Skeletal muscle satellite cell (primary cell): ENCODE measurements at regions not wholly inside any gene's neighbourhood (a gene's known extent, or its start where the extent isn't known, plus 50 kb on each side); places are given as distances from the start of the nearest gene placed in this dataset.

Experiments used
- H3K27me3 ChIP-seq: 2 replicates; pipeline ENCODE4 v1.7.0; 2013; ENCODE audit warnings: low read length; ENCODE audit not compliant: control insufficient read depth, insufficient read depth
- H3K36me3 ChIP-seq: 2 replicates; pipeline ENCODE4 v1.7.0; 2013; ENCODE audit warnings: mild to moderate bottlenecking, control low read depth, low read length; ENCODE audit not compliant: insufficient read depth
- H3K4me1 ChIP-seq: 2 replicates; pipeline ENCODE4 v1.7.0; 2013; ENCODE audit warnings: low read length; ENCODE audit not compliant: control insufficient read depth, insufficient read depth
- H3K4me2 ChIP-seq: 2 replicates; pipeline ENCODE4 v1.7.0; 2013; ENCODE audit warnings: mild to moderate bottlenecking, low read length
- H3K4me3 ChIP-seq: 2 replicates; pipeline ENCODE4 v1.7.0; 2013; ENCODE audit warnings: low read length
- H3K9ac ChIP-seq: 2 replicates; pipeline ENCODE4 v1.7.0; 2013; ENCODE audit warnings: mild to moderate bottlenecking, low read depth, low read length, moderate library complexity
- H3K9me3 ChIP-seq: replicated peaks from 2 replicates; pipeline ENCODE4 v1.7.0; 2013; ENCODE audit warnings: mild to moderate bottlenecking, control low read depth, low read length

DNA sequence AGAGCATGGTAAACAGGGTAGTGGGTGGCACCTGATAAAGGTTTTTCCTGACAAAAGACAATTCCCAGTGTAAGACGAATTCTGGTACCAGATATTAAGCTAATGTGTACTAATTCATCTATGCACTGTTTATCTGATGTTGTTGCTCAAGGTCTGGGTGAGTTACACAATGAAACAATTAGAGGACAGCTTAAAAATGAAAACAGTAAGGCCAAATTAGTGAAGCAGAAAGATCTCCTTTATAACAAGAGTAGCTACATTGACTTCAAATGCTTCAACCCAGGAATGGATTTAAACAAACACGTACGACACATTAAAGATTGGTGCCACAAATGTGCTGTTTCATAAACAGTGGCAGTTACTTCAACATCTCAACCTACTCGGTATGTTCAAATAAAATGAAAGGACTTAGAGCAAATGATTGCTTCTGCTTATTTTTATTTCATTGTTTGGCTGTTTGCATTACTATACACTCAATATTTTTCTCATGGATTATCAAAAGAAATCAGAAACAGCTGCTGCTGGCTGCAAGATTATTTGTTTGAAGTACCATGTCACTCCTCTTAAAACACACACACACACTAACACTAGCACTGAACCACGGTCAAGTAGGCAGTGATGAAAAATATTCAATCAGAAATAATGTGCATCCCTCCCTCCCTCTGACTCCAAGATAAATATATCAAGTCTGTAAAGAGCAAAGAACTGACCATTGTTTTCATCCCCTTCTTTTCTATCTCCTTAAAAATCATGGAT lies 94.4 kb upstream of the RND3 start:
- H3K4me1 ChIP-seq, result peaks cover 15% of the 10 kb centered on the region
- no peaks in the 10 kb centered on the region for H3K27me3 ChIP-seq
- H3K9ac ChIP-seq, result no peak overlapping the region
- H3K4me2 ChIP-seq, result no peak overlapping the region
- H3K4me3 ChIP-seq, result no peak overlapping the region
- H3K9me3 ChIP-seq, result peaks cover 7% of the 10 kb centered on the region
- no peaks in the 10 kb centered on the region for H3K36me3 ChIP-seq

- Histone ChIP-seq H3K4me2 (no peak overlapping the region), H3K36me3 (no peaks in the 10 kb centered on the region), H3K4me1 (no peaks in the 10 kb centered on the region), H3K27me3 (no peaks in the 10 kb centered on the region), H3K4me3 (no peak overlapping the region), H3K9ac (no peak overlapping the region), H3K9me3 (peaks cover 7% of the 10 kb centered on the region)
Measured at GRCh38 chr2:150578481-150578880, 91.0 kb upstream of the RND3 start.

GRCh38 chr2:150575861-150576260 lies 88.4 kb upstream of the RND3 start:
- Histone ChIP-seq H3K36me3 (no peaks in the 10 kb centered on the region), H3K4me2 (no peak overlapping the region), H3K9ac (no peak overlapping the region), H3K27me3 (no peaks in the 10 kb centered on the region), H3K9me3 (peaks cover 7% of the 10 kb centered on the region), H3K4me1 (peaks cover 6% of the 10 kb centered on the region), H3K4me3 (no peak overlapping the region)

- H3K9me3 ChIP-seq, result no peaks in the 10 kb centered on the region
- peaks cover 14% of the 10 kb centered on the region for H3K4me1 ChIP-seq
- no peak overlapping the region for H3K9ac ChIP-seq
- H3K36me3 ChIP-seq, result no peaks in the 10 kb centered on the region
- no peak overlapping the region for H3K4me3 ChIP-seq
- no peaks in the 10 kb centered on the region for H3K27me3 ChIP-seq
- no peak overlapping the region for H3K4me2 ChIP-seq
Measured at GRCh38 chr2:150572961-150573395, 85.5 kb upstream of the RND3 start.

GRCh38 chr2:150572194-150572766 lies 84.8 kb upstream of the RND3 start:
- Histone ChIP-seq H3K27me3 (no peaks in the 10 kb centered on the region), H3K36me3 (no peaks in the 10 kb centered on the region), H3K4me1 (peaks cover 18% of the 10 kb centered on the region), H3K4me3 (no peak overlapping the region), H3K9me3 (no peaks in the 10 kb centered on the region), H3K9ac (no peak overlapping the region), H3K4me2 (no peak overlapping the region)

DNA sequence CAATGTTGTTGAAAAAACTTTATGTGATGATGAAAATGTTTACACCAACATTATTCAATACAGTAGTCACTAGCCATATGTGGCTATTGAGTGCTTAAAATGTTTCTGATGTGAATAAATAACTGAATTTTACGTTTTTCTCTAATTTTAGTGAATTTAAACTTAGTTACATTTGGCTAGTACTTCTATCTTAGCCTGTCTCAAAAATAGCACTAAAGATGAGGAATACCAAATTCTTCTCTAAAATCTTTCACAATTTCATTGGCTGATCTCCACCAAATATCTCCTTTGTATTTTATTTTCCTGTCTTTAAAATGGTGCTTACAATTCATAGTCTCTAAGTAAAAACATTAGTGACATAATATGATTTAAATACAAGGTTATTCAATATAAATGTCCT lies 83.7 kb upstream of the RND3 start:
- H3K36me3 ChIP-seq, result no peaks in the 10 kb centered on the region
- H3K4me3 ChIP-seq, result no peak overlapping the region
- no peaks in the 10 kb centered on the region for H3K9me3 ChIP-seq
- H3K4me1 ChIP-seq, result peaks cover 18% of the 10 kb centered on the region
- peak overlapping the region; percentile 33 for H3K4me2 ChIP-seq
- H3K9ac ChIP-seq, result peak overlapping the region; percentile 56
- H3K27me3 ChIP-seq, result no peaks in the 10 kb centered on the region

DNA sequence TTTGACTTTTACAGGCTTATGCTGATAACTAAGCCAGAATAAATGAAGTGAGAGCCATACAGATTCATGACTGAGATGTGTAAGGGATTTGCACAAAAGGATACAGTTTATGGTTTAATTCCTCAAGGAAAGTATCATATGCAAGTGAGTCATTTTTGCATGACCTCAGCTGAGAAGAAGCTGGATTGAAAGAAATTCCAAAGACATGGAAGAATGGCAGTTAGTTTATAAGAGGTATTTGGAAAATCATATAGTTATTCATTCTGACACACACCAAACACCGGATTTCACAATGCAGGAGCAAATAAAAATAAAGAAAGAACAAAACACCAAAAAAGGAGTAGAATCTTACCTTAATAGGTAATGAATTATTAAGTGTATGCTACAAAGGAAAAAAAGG lies 83.2 kb upstream of the RND3 start:
- no peaks in the 10 kb centered on the region for H3K36me3 ChIP-seq
- peak overlapping the region; percentile 58 for H3K9ac ChIP-seq
- H3K4me2 ChIP-seq, result peak overlapping the region; percentile 33
- no peaks in the 10 kb centered on the region for H3K27me3 ChIP-seq
- H3K9me3 ChIP-seq, result no peaks in the 10 kb centered on the region
- H3K4me3 ChIP-seq, result no peak overlapping the region
- peaks cover 18% of the 10 kb centered on the region for H3K4me1 ChIP-seq

DNA sequence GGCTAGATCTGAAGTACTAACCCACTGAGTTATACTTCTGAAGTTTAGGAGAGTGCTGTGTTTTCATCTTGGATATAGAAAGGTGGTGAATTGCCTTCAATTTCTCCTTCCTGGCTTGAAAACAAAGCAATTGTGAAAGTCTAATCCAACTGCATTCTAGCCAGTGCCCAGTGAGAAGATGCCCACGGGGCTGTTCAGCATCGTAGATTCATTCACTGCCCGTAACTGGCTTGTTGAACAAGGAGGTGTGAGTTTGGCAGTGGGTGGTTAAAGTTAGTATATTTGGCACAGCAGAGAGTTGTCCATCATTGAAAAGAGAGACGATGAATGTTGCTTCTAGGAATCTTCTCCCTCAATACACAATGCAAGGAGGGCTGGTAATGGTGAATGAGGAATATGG lies 82.3 kb upstream of the RND3 start:
- H3K27me3 ChIP-seq, result no peaks in the 10 kb centered on the region
- no peak overlapping the region for H3K4me2 ChIP-seq
- no peaks in the 10 kb centered on the region for H3K36me3 ChIP-seq
- H3K9ac ChIP-seq, result no peak overlapping the region
- no peak overlapping the region for H3K4me3 ChIP-seq
- no peaks in the 10 kb centered on the region for H3K9me3 ChIP-seq
- peaks cover 18% of the 10 kb centered on the region for H3K4me1 ChIP-seq

- no peaks in the 10 kb centered on the region for H3K36me3 ChIP-seq
- no peaks in the 10 kb centered on the region for H3K27me3 ChIP-seq
- H3K4me3 ChIP-seq, result no peak overlapping the region
- H3K9ac ChIP-seq, result no peak overlapping the region
- peaks cover 18% of the 10 kb centered on the region for H3K4me1 ChIP-seq
- H3K4me2 ChIP-seq, result no peak overlapping the region
- H3K9me3 ChIP-seq, result no peaks in the 10 kb centered on the region
Measured at GRCh38 chr2:150567771-150568301, 80.4 kb upstream of the RND3 start.

- Histone ChIP-seq H3K27me3 (no peaks in the 10 kb centered on the region), H3K9ac (no peak overlapping the region), H3K4me3 (no peak overlapping the region), H3K36me3 (no peaks in the 10 kb centered on the region), H3K9me3 (no peaks in the 10 kb centered on the region), H3K4me1 (peaks cover 17% of the 10 kb centered on the region), H3K4me2 (no peak overlapping the region)
Measured at GRCh38 chr2:150566289-150566688, 78.8 kb upstream of the RND3 start.

DNA sequence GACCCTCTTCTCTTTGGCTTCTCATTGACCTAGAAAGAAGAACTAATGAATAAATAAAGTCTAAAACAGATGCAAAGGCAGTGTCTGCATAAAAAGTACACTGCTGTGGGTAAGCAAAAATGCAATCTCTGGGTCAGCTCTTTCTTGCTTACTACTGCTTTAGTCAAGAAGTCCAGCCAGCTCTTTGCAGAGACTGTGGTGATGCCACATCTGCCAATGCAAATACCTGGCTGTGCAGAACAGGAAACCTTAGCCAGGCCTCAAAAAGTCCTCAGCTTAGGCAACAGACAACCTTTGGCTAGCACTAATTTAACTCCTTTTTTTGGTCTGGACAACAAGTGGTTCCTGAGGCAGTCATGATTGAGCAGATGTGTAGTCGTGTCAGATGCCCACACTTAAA lies 73.6 kb upstream of the RND3 start:
- Histone ChIP-seq H3K4me3 (no peak overlapping the region), H3K4me2 (no peak overlapping the region), H3K36me3 (no peaks in the 10 kb centered on the region), H3K27me3 (no peaks in the 10 kb centered on the region), H3K4me1 (peaks cover 6% of the 10 kb centered on the region), H3K9ac (no peak overlapping the region), H3K9me3 (no peaks in the 10 kb centered on the region)
